ENCODE measurements at regions not wholly inside any gene's neighbourhood (a gene's known extent, or its start where the extent isn't known, plus 50 kb on each side); places are given as distances from the start of the nearest gene placed in this dataset.

DNA sequence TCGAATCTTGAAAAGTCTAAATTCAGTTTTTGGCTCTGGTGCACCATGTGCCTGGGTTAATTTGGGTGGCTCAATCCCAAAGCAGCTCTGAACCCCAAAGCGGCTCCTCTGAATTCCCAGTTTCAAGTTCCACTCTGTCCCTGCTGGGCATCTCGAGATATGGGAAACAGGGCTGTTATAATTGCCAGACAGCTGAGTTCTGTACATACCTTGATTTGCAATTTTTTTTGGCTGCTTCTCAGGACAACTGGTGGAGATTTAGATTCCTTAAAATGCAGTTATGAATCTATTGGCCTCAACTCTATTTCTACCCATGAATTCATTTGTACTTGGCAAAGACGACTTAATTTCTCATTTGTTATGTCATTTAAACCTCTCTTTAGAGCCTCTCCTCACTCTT is 808.5 kb downstream of the TLE4 start:
- in situ Hi-C loops (cut with MboI; ENCODE audit: low sequenced_read_pairs, unreplicated experiment) = no loop called here
- DNase-seq (ENCODE audit: low spot score) = no peak
- TF ChIP-seq, protein P1, sequence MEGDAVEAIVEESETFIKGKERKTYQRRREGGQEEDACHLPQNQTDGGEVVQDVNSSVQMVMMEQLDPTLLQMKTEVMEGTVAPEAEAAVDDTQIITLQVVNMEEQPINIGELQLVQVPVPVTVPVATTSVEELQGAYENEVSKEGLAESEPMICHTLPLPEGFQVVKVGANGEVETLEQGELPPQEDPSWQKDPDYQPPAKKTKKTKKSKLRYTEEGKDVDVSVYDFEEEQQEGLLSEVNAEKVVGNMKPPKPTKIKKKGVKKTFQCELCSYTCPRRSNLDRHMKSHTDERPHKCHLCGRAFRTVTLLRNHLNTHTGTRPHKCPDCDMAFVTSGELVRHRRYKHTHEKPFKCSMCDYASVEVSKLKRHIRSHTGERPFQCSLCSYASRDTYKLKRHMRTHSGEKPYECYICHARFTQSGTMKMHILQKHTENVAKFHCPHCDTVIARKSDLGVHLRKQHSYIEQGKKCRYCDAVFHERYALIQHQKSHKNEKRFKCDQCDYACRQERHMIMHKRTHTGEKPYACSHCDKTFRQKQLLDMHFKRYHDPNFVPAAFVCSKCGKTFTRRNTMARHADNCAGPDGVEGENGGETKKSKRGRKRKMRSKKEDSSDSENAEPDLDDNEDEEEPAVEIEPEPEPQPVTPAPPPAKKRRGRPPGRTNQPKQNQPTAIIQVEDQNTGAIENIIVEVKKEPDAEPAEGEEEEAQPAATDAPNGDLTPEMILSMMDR (IDR thresholded peaks at IDR 0.05; ENCODE audit: borderline replicate concordance, control extremely low read depth, extremely low read depth, insufficient read depth, missing control alignments) = no peak

DNA sequence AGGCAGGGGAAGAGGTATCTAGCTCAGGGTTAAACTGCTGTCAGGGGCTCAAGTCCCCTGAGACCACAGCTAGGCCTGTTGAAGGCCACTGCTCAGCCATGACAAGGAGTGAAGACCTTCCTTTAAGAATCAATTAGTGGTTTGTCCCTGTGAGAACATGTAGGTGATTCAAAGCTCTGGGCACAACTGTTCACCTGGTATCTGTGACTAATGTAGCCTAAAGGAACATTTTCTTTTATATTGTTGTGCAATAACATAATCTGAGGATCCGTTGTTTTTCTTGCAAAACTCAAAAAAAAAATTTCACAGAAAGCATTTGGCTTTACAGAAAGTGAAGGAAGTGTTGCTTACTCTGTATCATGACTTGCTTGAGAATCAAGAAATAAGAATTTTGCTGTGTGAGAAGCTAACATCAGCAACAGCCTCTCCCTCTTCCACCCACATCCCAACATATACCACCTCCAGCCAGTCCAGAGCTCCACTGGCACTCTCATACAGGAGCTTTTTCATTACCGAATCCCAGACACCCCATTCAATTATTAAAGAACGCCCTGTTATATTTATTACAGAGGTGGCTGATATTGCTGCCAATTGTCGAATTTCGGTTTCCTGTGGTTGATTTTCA is 807.0 kb downstream of the TLE4 start:
- TF ChIP-seq, protein P1 (IDR thresholded peaks at IDR 0.05; ENCODE audit: borderline replicate concordance, control extremely low read depth, extremely low read depth, insufficient read depth, missing control alignments) = no peak
- in situ Hi-C loops (cut with MboI; ENCODE audit: low sequenced_read_pairs, unreplicated experiment) = no loop called here
- DNase-seq (ENCODE audit: low spot score) = no peak

DNA sequence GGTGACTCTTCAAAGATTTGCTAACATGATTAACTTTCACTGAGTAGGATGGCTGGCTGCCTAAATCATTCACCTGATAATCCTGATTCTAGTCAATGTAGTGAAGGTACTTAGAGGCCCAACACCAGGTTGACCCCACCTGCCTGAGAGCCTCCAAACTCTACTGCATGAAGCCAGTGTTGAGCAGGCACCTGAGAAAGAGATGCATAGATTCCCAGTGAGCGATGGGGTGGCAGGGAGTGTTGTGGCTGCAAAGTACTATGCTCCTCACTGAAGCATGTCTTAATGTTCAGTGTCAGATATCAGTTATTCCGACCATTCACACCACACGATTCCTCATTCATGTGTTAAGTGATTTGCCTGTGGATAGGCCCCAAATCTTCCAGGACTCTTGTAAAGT is 804.4 kb downstream of the TLE4 start:
- DNase-seq (ENCODE audit: low spot score) = no peak
- TF ChIP-seq, protein P1 (IDR thresholded peaks at IDR 0.05; ENCODE audit: borderline replicate concordance, control extremely low read depth, extremely low read depth, insufficient read depth, missing control alignments) = no peak
- in situ Hi-C loops (cut with MboI; ENCODE audit: low sequenced_read_pairs, unreplicated experiment) = no loop called here

DNA sequence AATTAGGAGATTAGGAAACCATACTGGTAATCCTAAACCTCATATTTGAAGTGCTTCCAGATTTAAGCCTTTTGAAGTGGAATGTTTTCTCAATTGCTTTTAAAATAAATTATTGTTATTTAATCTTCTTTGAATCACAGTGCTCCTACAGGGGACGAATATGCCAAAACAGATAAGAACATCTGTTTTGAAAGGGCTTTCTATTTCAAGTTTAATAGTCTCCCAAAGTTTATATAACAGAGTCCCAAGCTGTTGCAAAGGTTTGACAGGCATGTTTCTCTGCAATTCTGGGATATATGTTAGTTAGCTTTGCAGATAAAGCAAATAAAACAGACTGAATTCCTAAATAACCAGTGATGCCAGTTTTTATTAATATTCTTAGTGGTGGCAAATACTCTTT is 803.7 kb downstream of the TLE4 start:
- DNase-seq (ENCODE audit: low spot score) = no peak
- TF ChIP-seq, protein P1 (IDR thresholded peaks at IDR 0.05; ENCODE audit: borderline replicate concordance, control extremely low read depth, extremely low read depth, insufficient read depth, missing control alignments) = no peak
- in situ Hi-C loops (cut with MboI; ENCODE audit: low sequenced_read_pairs, unreplicated experiment) = no loop called here

DNA sequence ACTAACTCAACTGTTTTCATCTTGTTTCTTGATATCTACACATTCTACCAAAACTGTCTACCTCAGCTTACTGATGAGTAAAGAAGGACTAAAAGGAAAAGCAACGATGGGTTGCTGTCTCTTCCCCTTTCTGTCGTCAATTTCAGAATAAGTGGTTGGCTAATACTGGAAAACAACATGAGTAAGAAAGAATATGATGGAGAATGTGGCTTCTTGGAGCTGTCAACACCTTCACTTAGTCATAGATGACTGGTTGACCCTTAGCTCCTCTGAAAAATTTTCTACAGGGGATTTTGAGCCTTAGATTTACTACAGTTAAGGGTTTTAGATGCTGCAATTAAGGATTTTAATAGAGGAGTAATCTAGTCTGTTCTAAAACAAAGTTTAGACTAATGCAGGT is 797.9 kb downstream of the TLE4 start:
- TF ChIP-seq, protein P1 (IDR thresholded peaks at IDR 0.05; ENCODE audit: borderline replicate concordance, control extremely low read depth, extremely low read depth, insufficient read depth, missing control alignments) = no peak
- in situ Hi-C loops (cut with MboI; ENCODE audit: low sequenced_read_pairs, unreplicated experiment) = no loop called here

DNA sequence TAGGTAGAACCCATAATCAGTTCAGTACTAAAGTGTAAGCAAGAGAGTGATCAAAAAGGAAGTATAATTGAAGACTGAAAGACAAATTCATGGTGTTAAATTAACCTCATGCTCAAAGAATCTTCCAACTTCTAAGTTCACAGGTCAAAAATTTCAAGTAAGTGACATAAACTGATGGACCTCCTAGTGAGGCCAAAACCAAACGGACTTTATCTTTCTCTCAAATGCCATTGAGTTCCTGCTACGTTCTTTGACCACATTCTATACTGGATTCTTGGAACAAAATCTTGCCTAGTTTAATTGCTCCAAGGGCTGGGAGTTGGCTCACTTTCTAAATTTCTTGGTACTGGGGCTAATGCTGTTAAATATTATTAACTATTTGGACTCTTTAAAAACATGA is 794.9 kb downstream of the TLE4 start:
- DNase-seq (ENCODE audit: low spot score) = no peak
- in situ Hi-C loops (cut with MboI; ENCODE audit: low sequenced_read_pairs, unreplicated experiment) = no loop called here

More for the DNA sequence above, 797.9 kb downstream of the TLE4 start:
- DNase-seq (ENCODE audit: low spot score) = no peak

More for the DNA sequence above, 794.9 kb downstream of the TLE4 start:
- TF ChIP-seq, protein P1 (IDR thresholded peaks at IDR 0.05; ENCODE audit: borderline replicate concordance, control extremely low read depth, extremely low read depth, insufficient read depth, missing control alignments) = no peak

Data from GM13976 (cell line).